Lower leg skin (tissue), 4 donors: ENCODE measurements at regions not wholly inside any gene's neighbourhood (a gene's known extent, or its start where the extent isn't known, plus 50 kb on each side); places are given as distances from the start of the nearest gene placed in this dataset.

ENCODE experiments used
- DNase-seq, 2 donors: peaks; one replicate each; pipeline ENCODE4 v3.0.0-alpha.2; 2019; ENCODE audit warnings: low spot score in 2 of 2
- H3K4me3 ChIP-seq: fragments of 200-600 bp; sonication (generic); 2 replicates; pipeline ENCODE4 v1.5.1; 2017; ENCODE audit warnings: mild to moderate bottlenecking, low read depth; ENCODE audit not compliant: poor library complexity, severe bottlenecking
- CTCF ChIP-seq, 3 donors: fragments of 450-650 bp; IDR thresholded peaks; one replicate each; pipeline ENCODE4 v1.5.1; 2016; ENCODE audit warnings: antibody characterized with exemption in 3 of 3, mild to moderate bottlenecking in 3 of 3, moderate library complexity in 2 of 3
- POLR2A ChIP-seq, 2 donors: fragments of 450-650 bp; IDR thresholded peaks; one replicate each; pipeline ENCODE4 v1.6.1; 2016 to 2017; ENCODE audit warnings: antibody characterized with exemption in 2 of 2, mild to moderate bottlenecking in 1 of 2, moderate library complexity in 1 of 2
- WGBS, 2 donors: methylation state at CpG; one replicate each; pipeline ENCODE4 v1.1.5; 2018; 5-methylcytosine and 5-hydroxymethylcytosine counted together
- intact Hi-C: fragments of 100-400 bp; cut with DNase I; formaldehyde crosslinking; loops from one replicate; pipeline ENCODE4 v1.15.0; 2023; ENCODE audit warnings: low total_unique reads

- WGBS, 2 donors: 85 to 89% methylated on average over 10 of the region's 10 CpGs
- no peak for TF ChIP-seq POLR2A (IDR thresholded peaks at IDR 0.05)
- no peak for TF ChIP-seq CTCF (IDR thresholded peaks at IDR 0.05)
- intact Hi-C loops: no loop called here
- H3K4me3 ChIP-seq: no peak overlapping the region
- no peak for DNase-seq
Measured at GRCh38 chr1:221555689-221556433, 186.0 kb downstream of the DUSP10 start.

GRCh38 chr1:221556435-221556834 lies 185.5 kb downstream of the DUSP10 start:
- DNase-seq: no peak
- no peak overlapping the region for H3K4me3 ChIP-seq
- TF ChIP-seq CTCF (IDR thresholded peaks at IDR 0.05) (no peak), POLR2A (IDR thresholded peaks at IDR 0.05) (no peak)
- intact Hi-C loops: no loop called here

- no peak overlapping the region for H3K4me3 ChIP-seq
- intact Hi-C loops: no loop called here
- no peak for DNase-seq
- no peak for TF ChIP-seq POLR2A (IDR thresholded peaks at IDR 0.05)
- TF ChIP-seq CTCF (IDR thresholded peaks at IDR 0.05): no peak
- WGBS, 2 donors: 58 to 75% methylated on average over 1 of the region's 1 CpG
Measured at GRCh38 chr1:221557013-221557412, 184.9 kb downstream of the DUSP10 start.

- H3K4me3 ChIP-seq: no peak overlapping the region
- TF ChIP-seq POLR2A (IDR thresholded peaks at IDR 0.05): no peak
- TF ChIP-seq CTCF (IDR thresholded peaks at IDR 0.05): no peak
- intact Hi-C loops: no loop called here
- DNase-seq: no peak
- WGBS, 2 donors: 49 to 63% methylated on average over 2 of the region's 2 CpGs
Measured at GRCh38 chr1:221558396-221558795, 183.5 kb downstream of the DUSP10 start.

- DNase-seq: no peak
- intact Hi-C loops: no loop called here
- no peak overlapping the region for H3K4me3 ChIP-seq
- no peak for TF ChIP-seq POLR2A (IDR thresholded peaks at IDR 0.05)
- TF ChIP-seq CTCF (IDR thresholded peaks at IDR 0.05): no peak
- 88 to 91% methylated on average over 4 of the region's 4 CpGs for WGBS, 2 donors
Measured at GRCh38 chr1:221559911-221560310, 182.0 kb downstream of the DUSP10 start.
